Hindlimb muscle (tissue), 1 donor: ENCODE measurements at regions not wholly inside any gene's neighbourhood (a gene's known extent, or its start where the extent isn't known, plus 50 kb on each side); places are given as distances from the start of the nearest gene placed in this dataset.
A peak's percentile ranks its signal among the peaks of the same experiment; 100 is the strongest.
"Not testable (repeated sequence)": the region's sequence is repeated elsewhere in the genome, so short reads cannot be mapped to it uniquely, and the experiment has no call there.

Experiments
- DNase-seq: peaks from one replicate; pipeline ENCODE4 v3.0.0-alpha.2; 2013

DNA sequence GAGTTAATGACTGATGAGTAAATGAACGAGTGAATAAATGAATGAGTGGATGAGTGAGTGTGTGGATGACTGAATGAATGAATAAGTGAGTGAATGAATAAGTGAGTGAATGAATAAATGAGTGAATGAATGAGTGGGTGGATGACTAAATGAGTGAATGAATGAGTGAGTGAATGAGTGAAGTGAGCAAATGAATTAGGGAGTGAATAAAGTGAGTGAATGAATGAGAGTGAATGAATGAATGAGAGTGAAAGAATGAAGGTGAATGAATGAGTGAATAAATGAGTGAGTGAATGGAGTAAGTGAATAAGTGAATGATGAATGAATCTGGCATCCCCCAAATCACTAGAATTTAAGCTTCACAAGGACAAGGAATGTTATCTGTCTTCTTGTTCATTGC, 1253.0 kb downstream of the TYW1 start:
- no peak for DNase-seq

DNA sequence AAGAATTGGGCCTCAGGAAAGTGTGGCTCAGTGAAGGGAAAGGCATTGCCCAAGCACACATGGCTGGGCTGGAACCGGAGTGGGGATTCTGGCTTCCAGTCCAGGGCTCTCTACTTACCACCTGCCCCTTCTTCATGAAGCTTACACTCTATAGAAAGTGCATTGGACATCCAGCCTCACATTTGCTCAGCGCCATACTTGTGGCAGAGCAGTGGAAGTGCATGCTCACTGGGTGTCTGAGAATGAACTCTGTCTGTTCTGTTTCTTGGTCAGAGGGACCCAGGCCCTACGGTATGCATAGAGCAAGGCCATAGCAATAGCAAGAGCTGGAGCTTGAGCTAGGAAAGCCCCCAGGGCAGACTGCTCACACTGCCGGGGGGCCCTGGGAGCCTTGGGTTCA, 1253.5 kb downstream of the TYW1 start:
- DNase-seq: no peak

DNA sequence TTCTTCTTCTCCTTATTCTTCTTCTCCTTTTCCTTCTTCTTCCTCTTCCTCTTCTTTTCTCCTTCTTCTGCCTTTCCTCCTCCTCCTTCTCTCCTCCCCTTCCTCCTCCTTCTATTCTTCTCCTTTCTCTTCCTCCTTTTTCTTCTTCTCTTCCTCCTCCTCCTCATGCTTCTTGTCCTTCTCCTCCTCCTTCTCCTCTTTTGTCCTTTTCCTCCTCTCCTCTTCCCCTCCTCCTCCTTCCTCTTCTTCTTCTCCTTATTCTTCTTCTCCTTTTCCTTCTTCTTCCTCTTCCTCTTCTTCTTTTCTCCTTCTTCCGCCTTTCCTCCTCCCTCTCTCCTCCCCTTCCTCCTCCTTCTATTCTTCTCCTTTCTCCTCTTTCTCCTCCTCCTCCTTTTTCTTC, 1258.2 kb downstream of the TYW1 start:
- DNase-seq: not testable (repeated sequence)

DNA sequence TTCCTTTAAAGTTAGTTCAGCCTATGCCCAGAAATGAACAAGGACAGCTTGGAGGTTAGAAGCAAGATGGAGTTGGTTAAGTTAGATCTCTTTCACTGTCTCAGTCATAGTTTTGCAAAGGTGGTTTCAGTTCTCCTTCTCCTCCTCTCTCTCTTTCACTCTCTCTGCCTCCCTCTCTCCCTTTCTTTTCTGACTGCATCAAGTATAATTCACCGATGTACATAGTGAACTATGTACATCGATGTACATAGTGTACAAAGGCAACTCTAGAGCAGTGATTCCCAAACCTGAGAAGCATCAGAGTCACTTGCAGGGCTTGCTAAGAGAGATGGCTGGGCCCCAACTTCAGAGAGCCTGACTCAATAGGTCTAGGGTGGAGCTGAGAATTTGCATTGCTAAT, 1259.7 kb downstream of the TYW1 start:
- no peak for DNase-seq

DNA sequence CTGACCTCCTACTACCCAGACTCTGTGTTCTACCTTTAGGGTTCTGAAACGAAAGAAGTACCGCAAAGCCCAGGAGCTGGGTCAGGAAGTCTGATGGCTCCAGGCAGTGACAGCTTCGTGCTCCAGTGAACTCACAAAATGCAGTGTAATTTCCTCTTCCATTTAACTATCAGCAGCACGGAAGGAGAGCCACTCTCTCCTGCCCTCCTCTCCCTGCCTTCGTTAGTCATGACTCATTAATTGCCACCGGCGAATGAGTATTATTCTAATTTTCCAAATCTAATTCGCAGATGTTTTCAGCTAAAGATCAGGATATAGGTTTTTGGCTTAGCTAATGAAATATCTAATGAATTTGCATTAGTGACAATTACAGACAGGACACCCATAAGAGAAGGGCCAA, 1262.0 kb downstream of the TYW1 start:
- DNase-seq: no peak

DNA sequence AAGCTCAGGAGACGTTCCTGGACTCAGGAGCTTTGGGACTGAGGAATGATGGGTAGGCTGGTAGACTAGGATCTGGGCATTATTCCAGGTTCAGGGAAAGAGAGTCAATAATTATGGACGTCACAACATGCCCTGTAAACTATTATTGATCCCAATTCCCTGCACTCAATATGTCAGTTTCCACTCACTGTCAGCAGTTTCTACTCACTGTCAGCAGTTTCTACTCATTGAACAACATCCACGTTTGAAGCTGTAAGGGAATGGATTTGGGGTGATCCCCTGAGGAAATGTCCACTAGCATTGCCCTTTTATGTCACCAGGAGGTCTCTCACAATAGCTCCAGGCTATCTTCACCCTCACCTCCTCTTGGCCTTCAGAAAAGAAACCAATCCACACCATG, 1268.6 kb downstream of the TYW1 start:
- DNase-seq: no peak

DNA sequence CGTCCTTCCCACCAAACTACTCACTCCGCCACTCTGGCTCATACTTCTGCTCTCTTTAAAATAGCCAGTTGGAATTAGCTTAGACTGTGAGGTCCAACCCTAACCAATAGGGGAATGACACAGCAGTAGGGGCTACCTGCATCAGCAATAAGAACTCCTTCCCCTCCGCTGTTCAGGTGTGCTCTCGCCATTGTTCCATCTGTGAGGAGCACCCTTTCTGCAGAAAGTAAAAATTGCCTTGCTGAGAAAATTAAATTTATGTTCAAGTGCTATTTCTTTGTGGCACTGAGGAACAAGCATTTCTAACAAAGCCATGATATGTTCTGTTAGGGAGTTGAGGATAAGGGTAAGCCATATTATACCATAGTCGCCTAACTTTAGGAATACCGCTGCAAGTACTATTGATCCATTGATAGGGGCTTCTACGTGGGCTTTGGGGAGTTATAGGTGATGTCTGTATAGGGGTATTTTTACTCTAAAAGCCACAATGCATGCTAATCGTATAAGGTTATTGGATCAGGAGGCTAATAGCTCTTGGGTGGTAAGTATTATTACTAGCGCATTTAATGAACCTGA, 1269.5 kb downstream of the TYW1 start:
- no peak for DNase-seq

DNA sequence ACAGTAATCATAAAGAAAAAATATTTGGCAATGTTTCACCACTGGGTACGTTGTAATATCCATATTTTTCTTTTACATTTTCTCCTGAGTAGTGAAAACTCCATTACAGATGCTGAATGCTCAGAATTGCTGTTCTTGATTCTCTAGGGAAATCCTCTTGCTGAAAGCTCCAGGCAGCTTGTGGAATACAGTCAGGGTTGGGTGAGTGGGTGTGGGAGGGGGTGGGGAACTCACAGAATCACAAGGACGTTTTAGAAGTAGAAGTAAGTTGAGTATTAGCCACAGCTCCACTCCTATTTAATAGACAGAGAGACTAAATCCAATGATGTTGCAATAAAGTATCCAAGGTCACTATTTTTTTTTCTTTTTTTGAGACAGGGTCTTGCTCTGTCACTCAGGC, 1270.9 kb downstream of the TYW1 start:
- DNase-seq: no peak

DNA sequence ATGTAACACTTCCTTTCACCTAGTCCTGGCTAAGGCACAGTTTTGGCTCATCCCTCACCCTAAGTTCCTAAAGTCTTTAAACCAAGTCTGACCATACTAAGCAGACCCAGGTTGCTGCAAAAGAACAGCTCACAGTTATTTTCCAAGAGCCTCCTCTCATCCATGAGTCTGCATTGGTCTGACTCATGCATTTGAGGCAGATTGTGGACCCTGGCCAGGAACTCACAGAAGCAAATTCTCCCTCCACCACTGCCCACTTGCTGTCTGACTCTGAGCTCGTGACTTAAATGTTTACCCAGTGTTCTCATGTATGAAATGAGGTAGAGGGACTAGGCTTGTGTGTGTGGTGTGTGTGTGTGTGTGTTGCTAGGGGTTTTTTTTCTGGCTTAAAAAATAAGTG, 1272.8 kb downstream of the TYW1 start:
- peak; percentile 17 for DNase-seq

DNA sequence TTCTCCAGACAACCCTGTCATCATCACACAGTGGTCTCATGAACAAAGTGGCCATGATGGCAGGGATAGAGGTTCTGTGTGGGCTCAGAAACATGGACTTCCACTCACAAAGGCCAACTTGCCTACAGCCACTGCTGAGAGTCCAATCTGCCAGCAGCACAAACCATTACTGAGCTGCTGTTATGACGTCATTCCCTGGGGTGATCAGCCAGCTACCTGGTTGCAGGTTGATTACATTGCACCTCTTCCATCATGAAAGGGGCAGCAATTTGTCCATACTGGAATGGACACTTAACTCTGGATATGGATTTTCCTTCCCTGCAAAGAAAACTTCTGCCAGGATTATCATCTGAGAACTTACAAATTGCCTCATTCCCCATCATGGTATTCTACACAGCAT, 1275.9 kb downstream of the TYW1 start:
- DNase-seq: no peak

DNA sequence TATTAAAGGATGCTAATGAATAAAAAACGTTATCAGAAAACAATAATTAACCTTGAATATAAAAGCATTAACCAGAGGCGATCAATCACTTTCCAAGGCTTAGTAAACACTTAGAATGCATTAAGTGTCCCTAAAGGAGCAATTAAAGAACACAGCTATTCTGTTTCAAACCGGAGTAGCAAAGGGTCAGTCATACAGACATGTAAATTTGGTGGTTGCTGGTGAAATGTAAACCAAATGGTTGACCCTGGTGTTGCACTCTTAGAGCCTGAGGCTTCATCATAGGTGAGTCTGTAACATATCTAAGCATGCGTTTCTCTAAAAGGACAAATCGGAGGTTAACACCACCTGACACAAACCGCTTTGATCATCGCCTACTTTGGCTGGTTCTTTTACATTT, 1280.1 kb downstream of the TYW1 start:
- no peak for DNase-seq

DNA sequence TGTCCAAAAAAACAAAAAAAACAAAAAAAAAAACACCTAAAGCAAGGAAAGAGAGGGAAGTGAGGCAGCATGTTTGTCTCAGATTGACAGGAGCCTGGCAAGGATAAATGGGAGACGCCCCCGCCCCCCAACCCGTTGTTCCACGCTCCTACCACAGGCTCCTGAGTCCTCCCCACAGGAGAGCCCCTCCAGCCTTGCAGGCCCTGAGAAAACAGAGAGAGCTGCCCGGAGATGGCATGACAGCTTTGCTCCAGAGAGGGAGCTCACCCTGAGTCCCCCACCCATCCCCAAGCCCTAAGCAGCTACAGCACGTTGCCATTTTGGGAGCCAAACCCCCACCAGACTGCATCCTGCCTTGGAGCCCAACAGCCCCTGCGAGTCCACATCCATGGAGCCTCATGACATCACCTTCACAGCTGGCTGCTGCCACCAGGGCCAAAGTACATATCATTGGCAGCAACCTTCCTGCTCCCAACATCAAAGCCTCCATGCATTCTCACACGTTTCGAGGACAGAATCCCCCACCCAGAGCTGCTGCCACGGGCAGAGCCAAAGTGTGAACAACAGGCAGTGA, 1283.3 kb downstream of the TYW1 start:
- no peak for DNase-seq

DNA sequence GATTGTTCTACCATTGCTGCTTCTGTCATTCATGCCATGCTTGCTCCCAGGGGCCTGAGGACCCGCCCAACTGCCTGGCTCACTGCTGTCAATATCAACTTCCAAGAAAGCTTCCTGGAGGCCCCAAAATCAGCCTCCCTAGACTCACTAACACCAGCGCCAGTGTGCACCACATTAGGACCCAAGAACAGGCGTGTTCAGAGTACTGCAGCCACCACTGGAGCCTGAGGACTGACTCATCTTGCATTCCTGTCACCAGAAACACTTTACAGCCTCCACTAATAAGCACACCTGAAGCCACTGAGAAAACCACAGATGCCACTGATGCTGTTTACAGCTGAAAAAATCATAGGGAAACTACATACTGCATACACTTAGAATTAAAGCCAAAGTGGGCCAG, 1284.3 kb downstream of the TYW1 start:
- DNase-seq: no peak

DNA sequence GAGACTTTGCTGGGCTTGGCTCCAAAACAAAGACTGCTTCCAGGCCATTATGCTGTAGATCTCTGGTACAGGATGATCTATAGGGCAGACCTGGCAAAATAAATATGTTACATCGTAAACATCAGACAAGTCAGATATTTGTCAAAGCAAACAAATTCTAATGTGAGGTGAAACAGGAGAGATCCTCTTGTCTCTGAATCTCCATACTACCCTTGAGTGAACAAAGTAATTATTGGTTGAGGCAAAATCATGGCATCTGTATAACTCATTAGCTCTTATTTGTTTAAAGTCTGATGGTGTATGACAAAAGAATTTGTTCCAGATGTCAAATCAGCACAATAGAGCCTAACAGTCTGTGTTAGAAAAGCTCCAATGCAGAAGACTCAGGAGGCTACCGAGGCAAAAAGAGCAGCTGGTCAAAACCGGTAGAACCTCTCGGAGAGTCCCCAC, 1291.5 kb downstream of the TYW1 start:
- DNase-seq: peak; percentile 19

DNA sequence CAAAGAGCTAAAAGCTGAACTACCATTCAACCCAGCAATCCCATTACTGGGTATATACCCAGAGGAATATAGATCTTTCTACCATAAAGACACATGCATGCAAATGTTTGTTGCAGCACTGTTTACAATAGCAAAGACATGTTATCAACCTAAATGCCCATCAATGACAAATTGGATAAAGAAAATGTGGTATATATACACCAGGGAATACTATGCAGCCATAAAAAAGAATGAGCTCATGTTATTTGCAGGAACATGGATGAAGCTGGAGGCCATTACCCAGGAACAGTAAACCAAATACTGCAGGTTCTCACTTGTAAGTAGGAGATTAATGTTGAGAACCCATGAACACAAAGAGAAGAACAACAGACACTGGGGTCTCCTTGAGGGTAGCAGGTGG, 1295.1 kb downstream of the TYW1 start:
- DNase-seq: no peak

DNA sequence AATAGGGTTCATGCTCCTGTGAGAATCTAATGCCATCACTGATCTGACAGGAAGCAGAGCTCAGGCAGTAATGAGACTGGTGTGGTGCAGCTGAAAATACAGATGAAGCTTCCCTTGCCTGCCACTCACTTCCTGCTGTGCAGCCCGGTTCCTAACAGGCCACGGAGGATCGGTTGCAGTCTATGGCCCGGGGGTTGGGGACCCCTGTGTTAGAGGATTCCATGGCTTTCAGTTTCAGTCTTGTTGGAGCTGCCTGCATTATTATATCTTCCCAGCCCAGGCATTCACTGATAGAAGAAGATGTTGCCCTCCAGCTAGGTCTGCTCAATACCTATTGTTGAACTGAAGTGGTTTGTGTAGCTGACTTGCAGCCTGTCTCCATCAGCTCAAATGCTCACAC, 1298.8 kb downstream of the TYW1 start:
- no peak for DNase-seq

DNA sequence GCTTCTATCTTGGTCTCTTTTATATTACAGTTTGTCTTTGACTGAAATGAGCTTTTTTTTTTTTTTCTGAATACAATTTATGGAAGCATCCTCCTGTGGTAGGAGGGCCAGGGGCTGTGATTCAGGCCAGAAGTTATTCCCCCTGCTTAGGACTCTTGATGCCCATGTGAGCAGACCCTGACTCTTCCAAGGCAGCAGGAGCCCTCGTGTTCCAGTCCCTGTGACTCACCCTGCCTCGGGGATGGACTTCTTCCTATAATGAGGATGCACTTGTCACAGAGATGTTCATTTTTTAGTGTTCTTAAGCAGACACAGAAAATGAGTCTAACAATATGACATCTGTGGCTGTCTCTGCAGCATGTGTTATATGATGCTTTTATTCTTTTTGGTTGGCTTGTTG, 1293.7 kb upstream of the AUTS2 start:
- no peak for DNase-seq

DNA sequence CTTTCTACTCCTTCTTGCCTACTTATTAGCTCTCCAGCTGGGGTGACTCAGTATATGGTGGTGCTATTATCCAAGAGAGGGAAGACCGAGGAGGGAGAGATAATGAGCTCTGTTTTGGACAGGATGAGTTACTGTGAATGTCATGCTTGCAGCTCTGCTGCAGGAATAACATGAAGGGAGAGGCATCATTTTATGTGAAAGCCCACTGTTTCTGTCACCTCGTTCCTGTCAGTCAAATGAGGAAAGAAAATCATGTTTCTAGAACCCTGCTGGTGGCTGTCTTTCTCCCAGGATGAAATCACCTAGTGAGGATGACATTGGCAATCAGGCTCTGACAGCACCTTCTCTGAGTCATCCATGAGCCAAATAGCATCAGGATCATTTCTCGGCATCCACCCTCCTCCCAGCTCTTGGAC, 1291.6 kb upstream of the AUTS2 start:
- no peak for DNase-seq

DNA sequence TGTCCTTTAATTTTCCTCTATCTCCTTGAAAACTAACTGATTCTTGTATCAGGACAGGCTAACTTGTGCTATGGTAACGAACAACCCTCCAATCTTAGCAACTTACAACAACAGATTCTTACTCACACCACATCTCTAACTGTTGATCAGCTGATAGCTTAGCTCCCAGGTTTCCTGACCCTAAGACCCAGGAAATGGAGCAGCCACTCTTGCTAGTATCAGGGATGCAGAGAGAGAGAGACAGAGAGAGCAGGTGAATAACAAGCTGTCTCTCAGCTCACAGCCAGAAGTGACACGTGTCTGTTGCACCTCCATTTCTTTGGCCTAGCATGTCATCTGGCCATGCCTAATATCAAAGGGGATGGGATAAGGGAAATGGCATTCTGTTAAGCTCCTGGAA, 1289.0 kb upstream of the AUTS2 start:
- no peak for DNase-seq

DNA sequence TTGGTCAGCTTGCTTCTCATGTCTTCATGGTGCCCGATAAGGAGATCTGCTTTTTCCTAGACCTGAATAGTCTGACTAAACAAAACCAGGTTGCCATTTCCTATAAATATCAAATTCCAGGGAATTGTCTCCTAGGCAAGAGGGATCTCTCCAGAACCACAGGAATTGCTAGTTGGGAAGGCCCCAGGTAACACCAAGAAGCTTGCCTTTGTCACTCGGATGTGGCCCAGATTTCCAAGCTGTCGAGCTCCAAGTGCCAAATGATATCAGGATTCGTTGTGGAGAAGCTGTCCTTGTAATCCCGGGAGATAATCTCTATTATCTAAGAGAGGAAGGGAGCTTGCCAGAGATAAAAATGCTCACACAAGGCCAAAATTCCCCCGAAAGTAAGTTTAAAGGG, 1288.5 kb upstream of the AUTS2 start:
- no peak for DNase-seq

DNA sequence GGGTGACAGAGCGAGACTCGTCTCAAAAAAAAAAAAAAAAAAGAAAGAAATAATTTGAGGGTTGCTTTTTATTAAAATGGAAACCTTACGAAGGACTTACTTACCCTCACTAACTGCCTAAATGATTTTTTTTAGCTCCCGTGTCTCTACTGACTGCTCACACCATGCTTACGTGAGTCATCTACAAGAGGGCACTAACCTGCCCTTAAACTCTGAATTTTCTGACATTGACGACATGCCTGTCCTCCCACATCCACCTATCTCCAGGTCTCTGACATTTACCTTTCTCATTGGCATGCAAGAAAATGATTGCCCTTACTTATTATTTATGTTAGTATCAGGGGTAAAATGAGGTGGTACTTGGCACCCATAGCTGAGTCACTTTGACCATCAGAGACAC, 1286.3 kb upstream of the AUTS2 start:
- DNase-seq: no peak

DNA sequence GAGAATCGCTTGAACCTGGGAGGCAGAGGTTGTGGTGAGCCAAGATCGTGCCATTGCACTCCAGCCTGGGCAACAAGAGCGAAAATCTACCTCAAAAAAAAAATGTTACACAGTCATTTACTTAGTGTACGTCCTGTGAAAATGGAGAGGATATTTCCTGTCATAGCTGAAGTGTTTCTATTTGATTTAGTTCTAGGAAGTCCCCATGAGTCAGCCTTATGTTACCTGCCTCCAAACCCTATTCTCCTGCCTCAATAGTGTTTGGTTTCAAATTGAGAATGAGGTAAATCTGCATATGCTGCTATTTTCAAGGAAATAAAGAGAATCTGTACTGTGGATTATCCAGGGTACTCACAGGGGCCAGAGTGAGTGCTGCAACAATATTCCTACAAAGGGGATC, 1284.5 kb upstream of the AUTS2 start:
- DNase-seq: no peak

DNA sequence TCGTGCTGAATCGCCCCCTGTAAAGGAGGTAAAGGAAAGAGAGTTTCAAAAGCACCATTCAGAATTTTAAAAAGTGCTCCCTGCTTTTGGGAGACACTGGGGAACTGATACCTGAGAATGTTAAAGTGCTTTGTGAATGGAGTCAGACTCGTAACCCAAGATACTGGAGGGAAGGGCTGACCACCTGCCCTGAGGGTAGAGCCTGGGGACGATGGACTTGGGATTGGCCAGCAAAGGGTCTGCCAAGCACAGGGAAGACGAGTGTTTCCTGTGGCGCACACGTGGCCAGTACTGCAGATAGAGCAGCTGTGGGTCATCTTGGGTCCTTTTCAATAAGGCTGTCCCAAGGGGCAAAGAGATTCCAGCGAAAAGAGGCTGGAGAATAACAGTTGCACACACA, 1284.1 kb upstream of the AUTS2 start:
- no peak for DNase-seq

DNA sequence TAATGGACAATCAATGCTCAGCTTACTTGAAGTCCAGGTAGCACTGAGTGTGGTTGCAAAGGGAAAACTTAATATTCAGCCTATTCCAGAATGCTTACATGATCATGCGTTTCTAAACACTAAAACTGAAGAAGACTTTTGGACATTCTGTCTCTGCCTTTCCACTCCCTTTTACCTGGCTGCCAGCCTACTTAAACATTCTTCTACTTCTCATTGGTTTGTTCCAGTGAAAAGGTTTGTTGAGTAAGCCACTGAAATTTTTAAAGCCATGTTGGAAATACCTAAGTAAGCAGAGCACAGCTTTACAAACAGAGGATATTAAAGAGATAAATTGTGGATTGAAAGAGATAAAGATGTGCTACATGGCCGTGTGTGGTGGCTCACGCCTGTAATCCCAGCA, 1280.8 kb upstream of the AUTS2 start:
- DNase-seq: no peak

DNA sequence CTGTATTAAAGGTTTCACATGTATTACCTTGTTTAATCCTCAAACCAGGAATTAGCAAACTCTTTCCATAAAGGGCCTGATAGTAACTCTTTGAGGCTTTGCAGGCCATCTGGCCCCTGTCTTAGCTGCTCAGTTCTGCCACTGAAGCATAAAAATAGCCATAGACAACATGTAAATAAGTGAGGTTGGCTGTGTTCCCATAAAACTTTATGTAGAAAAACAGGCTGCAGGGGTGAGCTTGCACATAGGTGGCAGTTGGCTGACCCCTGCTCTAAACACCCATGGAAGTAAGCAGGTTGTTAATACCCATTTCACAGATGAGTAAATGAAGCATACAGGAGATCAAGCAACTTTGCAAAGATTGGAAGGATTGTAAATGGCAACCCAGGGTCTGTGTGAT, 1279.2 kb upstream of the AUTS2 start:
- DNase-seq: no peak
